Activated CD4-positive, CD25-positive, alpha-beta regulatory T cell treated with anti-CD3 and anti-CD28 coated beads, Interleukin-2, amount 50 U/mL, for 24 hours (primary cell): ENCODE measurements at regions not wholly inside any gene's neighbourhood (a gene's known extent, or its start where the extent isn't known, plus 50 kb on each side); places are given as distances from the start of the nearest gene placed in this dataset.

Source experiments
- ATAC-seq, 2 donors: fragments of 150-1000 bp; cut with Tn5 transposase; one replicate each; pipeline ENCODE4 v1.10.0; 2021; ENCODE audit warnings: mild to moderate bottlenecking in 1 of 2, moderate library complexity in 1 of 2

GRCh38 chr14:94717808-94718207 is 52.1 kb downstream of the GSC start:
- ATAC-seq = no peak

- no peak for ATAC-seq
These were observed 52.9 kb downstream of the GSC start for GRCh38 chr14:94716976-94717375.

- no peak for ATAC-seq
These were observed 56.8 kb downstream of the GSC start for GRCh38 chr14:94713115-94713514.

- ATAC-seq = no peak
These were observed 59.2 kb downstream of the GSC start for GRCh38 chr14:94710731-94711130.

- no peak for ATAC-seq
These were observed 62.4 kb downstream of the GSC start for GRCh38 chr14:94707494-94707893.

GRCh38 chr14:94706133-94706532 is 63.8 kb downstream of the GSC start:
- ATAC-seq = no peak

GRCh38 chr14:94702629-94703028 is 67.3 kb downstream of the GSC start:
- ATAC-seq = no peak

- no peak for ATAC-seq
These were observed 68.0 kb downstream of the GSC start for GRCh38 chr14:94701861-94702370.

GRCh38 chr14:94700336-94700735 is 69.6 kb downstream of the GSC start:
- ATAC-seq = no peak

- ATAC-seq = no peak
These were observed 70.1 kb downstream of the GSC start for GRCh38 chr14:94699831-94700230.

- ATAC-seq = no peak
These were observed 71.9 kb downstream of the GSC start for GRCh38 chr14:94697773-94698556.

- ATAC-seq = no peak
These were observed 73.4 kb downstream of the GSC start for GRCh38 chr14:94696518-94696917.

GRCh38 chr14:94695231-94695630 is 74.7 kb downstream of the GSC start:
- no peak for ATAC-seq

- ATAC-seq = no peak
These were observed 78.3 kb downstream of the GSC start for GRCh38 chr14:94691660-94692034.

GRCh38 chr14:94690896-94691659 is 78.8 kb downstream of the GSC start:
- ATAC-seq = no peak

GRCh38 chr14:94690486-94690885 is 78.3 kb downstream of the SERPINA3 start:
- ATAC-seq = no peak

GRCh38 chr14:94689985-94690400 is 77.8 kb downstream of the SERPINA3 start:
- no peak for ATAC-seq

GRCh38 chr14:94689218-94689984 is 77.2 kb downstream of the SERPINA3 start:
- ATAC-seq = peak in 1 of 2 donors; percentile 30

- ATAC-seq = no peak
These were observed 74.4 kb downstream of the SERPINA3 start for GRCh38 chr14:94686511-94687160.

- no peak for ATAC-seq
These were observed 73.7 kb downstream of the SERPINA3 start for GRCh38 chr14:94685681-94686485.

GRCh38 chr14:94685166-94685581 is 73.0 kb downstream of the SERPINA3 start:
- no peak for ATAC-seq

GRCh38 chr14:94682736-94683135 is 70.5 kb downstream of the SERPINA3 start:
- ATAC-seq = no peak
